H9 (cell line): ENCODE measurements at regions not wholly inside any gene's neighbourhood (a gene's known extent, or its start where the extent isn't known, plus 50 kb on each side); places are given as distances from the start of the nearest gene placed in this dataset.

ENCODE experiments used
- DNase-seq: peaks from one replicate; pipeline ENCODE4 v3.0.0-alpha.2; 2017
- H2AFZ ChIP-seq: one replicate; pipeline ENCODE4 v1.6.1; 2013; ENCODE audit warnings: mild to moderate bottlenecking, low read length, control low read depth, moderate library complexity
- H2AK5ac ChIP-seq: 2 replicates; pipeline ENCODE4 v1.6.1; 2013; ENCODE audit warnings: low read length, control low read depth, mixed read lengths; ENCODE audit not compliant: insufficient read length
- H2BK120ac ChIP-seq: one replicate; pipeline ENCODE4 v1.6.1; 2013; ENCODE audit warnings: low read depth, mild to moderate bottlenecking, low read length, control low read depth, inconsistent platforms; ENCODE audit not compliant: poor library complexity, severe bottlenecking
- H2BK12ac ChIP-seq: 2 replicates; pipeline ENCODE4 v1.6.1; 2013; ENCODE audit warnings: low read length, control low read depth, mixed read lengths, low read depth; ENCODE audit not compliant: insufficient read length
- H2BK15ac ChIP-seq: 2 replicates; pipeline ENCODE4 v1.6.1; 2013; ENCODE audit warnings: low read depth, low read length, control low read depth
- H2BK20ac ChIP-seq: one replicate; pipeline ENCODE4 v1.6.1; 2013; ENCODE audit warnings: low read depth, mild to moderate bottlenecking, low read length, control low read depth, inconsistent platforms; ENCODE audit not compliant: poor library complexity, severe bottlenecking
- H2BK5ac ChIP-seq: 2 replicates; pipeline ENCODE4 v1.6.1; 2013; ENCODE audit warnings: low read length, control low read depth, mixed read lengths; ENCODE audit not compliant: insufficient read length
- H3K14ac ChIP-seq: 2 replicates; pipeline ENCODE4 v1.6.1; 2013; ENCODE audit warnings: low read length, control low read depth; ENCODE audit not compliant: insufficient read depth
- H3K18ac ChIP-seq: 2 replicates; pipeline ENCODE4 v1.6.1; 2013; ENCODE audit warnings: low read depth, mild to moderate bottlenecking, mixed read lengths, low read length, control low read depth; ENCODE audit not compliant: insufficient read length
- H3K23ac ChIP-seq: 2 replicates; pipeline ENCODE4 v1.6.1; 2013; ENCODE audit warnings: low read length, control low read depth, mixed read lengths, low read depth; ENCODE audit not compliant: insufficient read length
- H3K23me2 ChIP-seq: 2 replicates; pipeline ENCODE4 v1.6.1; 2013; ENCODE audit warnings: low read depth, mild to moderate bottlenecking, mixed read lengths, low read length, control low read depth; ENCODE audit not compliant: insufficient read length, poor library complexity, severe bottlenecking
- H3K27ac ChIP-seq: 2 replicates; pipeline ENCODE4 v1.5.1; 2013; ENCODE audit warnings: low read length, control low read depth, mixed read lengths, low read depth; ENCODE audit not compliant: insufficient read length
- H3K27me3 ChIP-seq: 2 replicates; pipeline ENCODE4 v1.6.1; 2013; ENCODE audit warnings: low read length, control low read depth, inconsistent platforms; ENCODE audit not compliant: insufficient read depth
- H3K4ac ChIP-seq: 2 replicates; pipeline ENCODE4 v1.6.1; 2013; ENCODE audit warnings: low read depth, mild to moderate bottlenecking, control low read depth, inconsistent platforms, low read length, moderate library complexity
- H3K4me1 ChIP-seq: 2 replicates; pipeline ENCODE4 v1.6.1; 2013; ENCODE audit warnings: low read length, control low read depth, inconsistent platforms; ENCODE audit not compliant: insufficient read depth
- H3K4me2 ChIP-seq: 2 replicates; pipeline ENCODE4 v1.6.1; 2013; ENCODE audit warnings: low read length, control low read depth, mixed read lengths; ENCODE audit not compliant: insufficient read length, insufficient read depth
- H3K56ac ChIP-seq: 2 replicates; pipeline ENCODE4 v1.6.1; 2013; ENCODE audit warnings: low read depth, mild to moderate bottlenecking, mixed read lengths, low read length, control low read depth; ENCODE audit not compliant: insufficient read length
- H3K79me1 ChIP-seq: 2 replicates; pipeline ENCODE4 v1.6.1; 2013; ENCODE audit warnings: low read depth, mild to moderate bottlenecking, moderate library complexity, low read length, control low read depth, inconsistent platforms; ENCODE audit not compliant: insufficient read depth, poor library complexity, severe bottlenecking
- H3K79me2 ChIP-seq: 2 replicates; pipeline ENCODE4 v1.6.1; 2013; ENCODE audit warnings: low read length, control low read depth, inconsistent platforms; ENCODE audit not compliant: insufficient read depth
- H3K9ac ChIP-seq: 2 replicates; pipeline ENCODE4 v1.6.1; 2013; ENCODE audit warnings: low read length, control low read depth, mixed read lengths; ENCODE audit not compliant: insufficient read length; ENCODE audit errors: extremely low read depth
- H3K9me3 ChIP-seq: one replicate; pipeline ENCODE4 v1.6.1; 2013; ENCODE audit warnings: low read depth, low read length, inconsistent platforms; ENCODE audit not compliant: control insufficient read depth
- H3T11ph ChIP-seq: one replicate; pipeline ENCODE4 v1.6.1; 2013; ENCODE audit warnings: mild to moderate bottlenecking, low read length, control low read depth, inconsistent platforms
- H4K20me1 ChIP-seq: one replicate; pipeline ENCODE4 v1.6.1; 2013; ENCODE audit not compliant: control insufficient read depth, insufficient read length, insufficient read depth
- H4K5ac ChIP-seq: 2 replicates; pipeline ENCODE4 v1.6.1; 2013; ENCODE audit warnings: low read depth, mild to moderate bottlenecking, mixed read lengths, low read length, control low read depth; ENCODE audit not compliant: insufficient read length
- H4K8ac ChIP-seq: replicated peaks from 2 replicates; pipeline ENCODE4 v1.6.1; 2013; ENCODE audit warnings: low read length, control low read depth, mixed read lengths, low read depth; ENCODE audit not compliant: insufficient read length
- H4K91ac ChIP-seq: 2 replicates; pipeline ENCODE4 v1.6.1; 2013; ENCODE audit warnings: low read depth, mild to moderate bottlenecking, moderate library complexity, mixed read lengths, low read length, control low read depth; ENCODE audit not compliant: insufficient read length
- H3K27ac Mint-ChIP-seq, 3 experiments: 2 replicates in 2 of 3; 3 replicates in 1 of 3; pipeline ENCODE4 v1.8.0; 2020 to 2021; ENCODE audit warnings: mixed read lengths in 3 of 3, mild to moderate bottlenecking in 1 of 3, moderate library complexity in 1 of 3
- H3K27me3 Mint-ChIP-seq: 2 replicates; pipeline ENCODE4 v1.8.0; 2021; ENCODE audit warnings: low read depth, mild to moderate bottlenecking, moderate library complexity, mixed read lengths
- H3K36me3 Mint-ChIP-seq, 3 experiments: 2 replicates in 2 of 3; 3 replicates in 1 of 3; pipeline ENCODE4 v1.8.0; 2020 to 2021; ENCODE audit warnings: low read depth in 3 of 3, mixed read lengths in 3 of 3; ENCODE audit not compliant: insufficient read depth in 1 of 3
- H3K4me1 Mint-ChIP-seq, 2 experiments: 2 replicates each; pipeline ENCODE4 v1.8.0; 2020; ENCODE audit warnings: mixed read lengths in 2 of 2
- H3K4me3 Mint-ChIP-seq, 2 experiments: 2 replicates in 1 of 2; 3 replicates in 1 of 2; pipeline ENCODE4 v1.8.0; 2020 to 2021; ENCODE audit warnings: mild to moderate bottlenecking in 2 of 2, mixed read lengths in 2 of 2, moderate library complexity in 1 of 2
- H3K9me3 Mint-ChIP-seq, 2 experiments: 2 replicates in 1 of 2; 3 replicates in 1 of 2; pipeline ENCODE4 v1.8.0; 2020; ENCODE audit warnings: mild to moderate bottlenecking in 2 of 2, mixed read lengths in 2 of 2, moderate library complexity in 1 of 2
- CTCF ChIP-seq: fragments of 200-600 bp; sonication (generic); conservative IDR thresholded peaks from 3 replicates; pipeline ENCODE4 v1.8.0; 2021; ENCODE audit warnings: antibody characterized with exemption, mild to moderate bottlenecking

GRCh38 chr3:82196645-82197044, 435.2 kb upstream of the GBE1 start:
- H4K8ac ChIP-seq = no peak overlapping the region
- H3K9ac ChIP-seq = no peak overlapping the region
- no peak overlapping the region for H3K4me2 ChIP-seq
- no peak overlapping the region for H2BK20ac ChIP-seq
- Mint-ChIP-seq H3K4me1 (peaks cover 3 to 6% of the 10 kb centered on the region in 2 experiments; a peak in 2 of 4 replicates), H3K4me3 (no peak overlapping the region), H3K27me3 (no peaks in the 10 kb centered on the region), H3K36me3 (no peaks in the 10 kb centered on the region; a peak in 1 of 7 replicates), H3K9me3 (no peaks in the 10 kb centered on the region; a peak in 1 of 5 replicates), H3K27ac (no peak overlapping the region)
- H4K91ac ChIP-seq = no peak overlapping the region
- no peak overlapping the region for H3K27ac ChIP-seq
- H3K23me2 ChIP-seq = no peaks in the 10 kb centered on the region
- H3K23ac ChIP-seq = no peak overlapping the region
- H3T11ph ChIP-seq = no peak overlapping the region
- no peak for TF ChIP-seq CTCF
- no peaks in the 10 kb centered on the region for H3K79me2 ChIP-seq
- H3K18ac ChIP-seq = no peak overlapping the region
- no peaks in the 10 kb centered on the region for H3K79me1 ChIP-seq
- no peak overlapping the region for H2BK120ac ChIP-seq
- H3K27me3 ChIP-seq = no peaks in the 10 kb centered on the region
- H2BK15ac ChIP-seq = no peak overlapping the region
- H2AFZ ChIP-seq = no peak overlapping the region
- no peak overlapping the region for H2BK12ac ChIP-seq
- no peak overlapping the region for H3K4ac ChIP-seq
- no peaks in the 10 kb centered on the region for H4K20me1 ChIP-seq
- no peak overlapping the region for H4K5ac ChIP-seq
- H3K56ac ChIP-seq = no peak overlapping the region
- H2AK5ac ChIP-seq = no peak overlapping the region
- no peaks in the 10 kb centered on the region for H3K4me1 ChIP-seq
- DNase-seq = no peak
- H3K14ac ChIP-seq = no peak overlapping the region
- no peaks in the 10 kb centered on the region for H3K9me3 ChIP-seq
- H2BK5ac ChIP-seq = no peak overlapping the region
